Left cardiac atrium (tissue), 4 donors: ENCODE measurements at regions not wholly inside any gene's neighbourhood (a gene's known extent, or its start where the extent isn't known, plus 50 kb on each side); places are given as distances from the start of the nearest gene placed in this dataset.

Experiments used
- ATAC-seq, 2 donors: fragments of 200-7000 bp; cut with Tn5 transposase; one replicate each; pipeline ENCODE4 v1.9.1; 2020; ENCODE audit warnings: mild to moderate bottlenecking in 2 of 2, moderate library complexity in 2 of 2
- DNase-seq: peaks from one replicate; pipeline ENCODE4 v3.0.0-alpha.2; 2020
- intact Hi-C, 2 donors: fragments of 100-400 bp; cut with DNase I; formaldehyde crosslinking; loops; one replicate each; pipeline versions ENCODE4 v1.14.1 to v1.15.1; 2022 to 2023
- donor health status: DM: no; HTN: yes; CAD: no.
- donor health status: DM: no; HTN: yes; CAD: no; lungs with severe emphysema.
- donor health status: DM: yes; HTN: yes; CAD: no.
- donor health status: Dilated cardiomyopathy.

GRCh38 chr13:90412980-90413379, 934.5 kb upstream of the MIR17HG start:
- no peak for ATAC-seq
- intact Hi-C loops = no loop called here
- no peak for DNase-seq

GRCh38 chr13:90413548-90413947, 933.9 kb upstream of the MIR17HG start:
- ATAC-seq = no peak
- no peak for DNase-seq
- intact Hi-C loops = no loop called here

DNA sequence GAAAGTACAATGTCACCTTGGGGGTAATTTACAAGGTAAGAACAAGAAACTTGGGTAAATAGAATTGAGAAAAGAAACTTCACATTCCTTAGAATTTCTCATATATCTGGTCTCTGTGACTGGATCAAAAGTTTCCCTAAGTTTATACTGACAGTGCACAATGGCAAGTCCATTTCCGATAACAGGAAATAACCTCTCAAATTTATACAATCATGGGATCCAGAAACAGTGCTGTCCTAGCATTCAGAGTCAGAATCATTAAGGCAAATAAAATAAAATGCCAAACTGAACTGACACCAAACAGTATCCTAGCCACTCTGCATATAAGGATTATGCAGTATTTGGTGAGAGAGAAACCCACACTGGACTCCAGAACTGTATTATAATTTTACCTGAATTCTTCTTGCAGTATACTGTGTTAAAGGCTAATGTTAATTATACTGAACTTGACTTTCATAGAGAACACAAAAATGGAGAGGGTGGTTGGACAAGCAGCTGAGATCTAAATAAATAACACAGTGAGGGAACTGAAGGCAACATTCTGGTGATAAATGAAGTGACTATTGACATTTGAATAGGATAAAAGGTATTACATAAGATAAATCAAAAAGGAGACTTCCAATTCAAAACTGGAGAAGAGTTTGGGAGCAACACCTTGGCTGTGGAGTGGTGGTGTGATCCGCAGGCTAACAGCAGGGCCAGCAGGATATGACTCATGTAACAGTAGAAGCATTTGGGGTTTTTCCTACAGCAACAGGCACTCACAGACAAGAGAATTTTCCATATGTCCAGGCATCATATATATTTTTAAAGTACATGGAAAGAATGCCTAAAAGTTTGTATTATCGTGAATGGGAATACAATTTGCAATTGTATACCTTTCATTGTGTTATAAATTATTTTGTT, 932.5 kb upstream of the MIR17HG start:
- ATAC-seq (peak in 1 of 2 donors; percentile 52), DNase-seq (no peak)
- intact Hi-C loops = no loop called here

GRCh38 chr13:90415902-90416301, 931.6 kb upstream of the MIR17HG start:
- ATAC-seq (no peak), DNase-seq (no peak)
- intact Hi-C loops = no loop called here

GRCh38 chr13:90416519-90416918, 931.0 kb upstream of the MIR17HG start:
- intact Hi-C loops = no loop called here
- no peak for DNase-seq
- no peak for ATAC-seq

DNA sequence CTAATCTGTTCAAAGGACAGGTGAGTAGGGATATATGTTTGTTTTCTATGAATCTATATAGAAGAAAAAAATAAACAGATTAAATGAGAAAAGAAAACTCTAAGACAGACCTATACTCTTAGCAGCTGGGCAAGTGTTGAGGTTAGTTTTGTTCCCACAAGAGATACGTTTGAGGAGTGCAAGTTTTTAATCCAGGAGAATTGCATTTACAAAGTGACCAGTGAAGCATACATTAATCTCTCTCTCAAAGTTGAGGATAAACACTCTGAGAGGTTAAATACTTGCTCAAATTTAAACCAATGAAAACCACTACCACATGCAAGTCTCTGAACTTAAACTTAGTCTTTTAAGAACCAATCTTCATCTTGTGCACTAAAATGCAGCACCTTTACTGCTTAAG, 930.5 kb upstream of the MIR17HG start:
- intact Hi-C loops = no loop called here
- no peak for ATAC-seq
- no peak for DNase-seq

GRCh38 chr13:90420683-90421082, 926.8 kb upstream of the MIR17HG start:
- DNase-seq (no peak), ATAC-seq (no peak)
- intact Hi-C loops = no loop called here

- no peak for DNase-seq
- ATAC-seq = no peak
- intact Hi-C loops = no loop called here
These were observed 919.9 kb upstream of the MIR17HG start for GRCh38 chr13:90427322-90428272.

DNA sequence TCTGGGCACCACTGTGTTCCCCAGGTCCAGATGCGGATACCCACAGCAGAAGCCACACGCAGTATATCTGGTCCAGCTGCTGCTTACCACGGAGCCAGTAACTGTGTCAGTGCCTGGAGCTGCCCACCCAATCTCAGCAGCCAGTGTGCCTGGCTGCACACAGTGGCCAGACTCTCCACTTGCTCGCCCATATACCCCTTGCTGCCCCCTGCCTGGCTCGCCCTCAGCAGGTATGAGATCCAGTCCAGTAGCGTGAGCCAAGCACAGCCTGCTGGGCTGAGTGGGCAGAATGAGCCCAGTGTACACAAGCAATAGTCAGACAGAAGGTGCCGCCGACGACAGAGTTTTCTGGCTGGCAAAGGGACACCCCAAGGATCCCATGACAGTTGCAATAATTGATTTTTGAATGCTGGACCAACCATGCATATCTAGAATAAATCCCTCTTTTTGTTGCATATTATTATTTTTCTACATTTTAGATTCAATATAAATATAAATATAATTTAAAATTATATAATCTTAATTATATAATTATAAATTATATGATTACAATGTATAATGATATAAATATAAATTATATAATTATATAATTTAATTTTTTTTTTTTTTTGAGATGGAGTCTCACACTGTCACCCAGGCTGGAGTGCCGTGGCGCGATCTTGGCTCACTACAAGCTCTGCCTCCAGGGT, 918.8 kb upstream of the MIR17HG start:
- no peak for ATAC-seq
- no peak for DNase-seq
- intact Hi-C loops = no loop called here

GRCh38 chr13:90430127-90430526, 917.4 kb upstream of the MIR17HG start:
- no peak for DNase-seq
- no peak for ATAC-seq
- intact Hi-C loops = no loop called here

DNA sequence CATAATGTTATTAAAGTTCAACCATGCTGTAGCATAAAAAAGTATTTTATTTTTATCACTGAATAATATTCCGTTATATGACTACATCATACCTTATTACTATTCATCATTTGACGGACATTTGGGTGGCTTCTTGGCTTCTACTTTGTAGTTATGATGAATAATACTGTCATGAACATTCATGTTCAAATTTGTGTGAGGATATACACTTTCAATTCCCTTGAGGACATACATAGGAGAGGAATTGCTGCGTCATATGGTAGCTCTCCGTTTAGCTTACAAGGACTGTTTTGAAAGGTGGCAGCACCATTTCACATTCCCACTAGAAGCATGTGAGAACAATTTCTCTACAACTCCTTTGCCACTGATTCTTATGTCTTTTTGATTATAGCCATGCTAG, 910.8 kb upstream of the MIR17HG start:
- intact Hi-C loops = no loop called here
- ATAC-seq (no peak), DNase-seq (no peak)

DNA sequence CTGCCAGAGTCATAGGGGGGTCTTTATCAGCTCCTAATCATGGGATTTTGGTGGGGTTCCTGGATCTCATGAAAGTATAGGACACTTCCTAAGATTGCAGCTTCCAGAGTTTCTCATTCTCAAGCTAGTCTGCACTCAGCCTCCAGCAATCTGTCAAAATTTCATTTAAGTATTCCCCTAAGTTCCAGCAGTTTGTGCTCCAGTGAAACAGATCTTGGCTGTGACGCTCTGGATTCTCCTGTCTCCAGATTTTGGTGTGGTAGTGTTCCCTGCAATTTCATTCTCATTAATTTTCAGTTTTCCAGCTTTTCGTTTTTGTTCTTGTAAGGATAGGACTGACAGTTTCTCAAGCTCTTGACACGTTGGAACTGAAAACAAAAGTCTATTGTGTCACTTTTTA, 908.9 kb upstream of the MIR17HG start:
- ATAC-seq (no peak), DNase-seq (no peak)
- intact Hi-C loops = no loop called here

DNA sequence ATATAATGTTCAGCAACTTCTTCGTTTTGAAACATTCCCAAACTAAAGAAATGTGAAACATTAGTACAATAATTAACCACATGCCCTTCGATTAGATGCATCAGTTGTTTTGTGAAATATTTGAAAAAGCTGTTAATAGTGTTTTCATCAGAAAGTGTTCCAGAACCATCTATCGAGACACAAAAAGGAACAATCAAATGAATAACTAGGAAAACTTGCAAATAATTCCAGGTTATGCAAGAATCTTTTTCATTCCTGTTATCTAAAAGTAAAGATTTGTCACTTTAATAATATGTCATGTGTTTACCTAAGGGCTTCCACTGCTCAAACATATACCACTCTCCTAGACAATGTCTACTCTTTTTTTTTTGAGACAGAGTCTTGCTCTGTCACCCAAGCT, 904.2 kb upstream of the MIR17HG start:
- DNase-seq (no peak), ATAC-seq (no peak)
- intact Hi-C loops = no loop called here

GRCh38 chr13:90444232-90444631, 903.3 kb upstream of the MIR17HG start:
- no peak for ATAC-seq
- DNase-seq = no peak
- intact Hi-C loops = no loop called here

- no peak for DNase-seq
- intact Hi-C loops = no loop called here
- peak; percentile 78 to 95 for ATAC-seq
These were observed 902.3 kb upstream of the MIR17HG start for GRCh38 chr13:90445179-90445578.

DNA sequence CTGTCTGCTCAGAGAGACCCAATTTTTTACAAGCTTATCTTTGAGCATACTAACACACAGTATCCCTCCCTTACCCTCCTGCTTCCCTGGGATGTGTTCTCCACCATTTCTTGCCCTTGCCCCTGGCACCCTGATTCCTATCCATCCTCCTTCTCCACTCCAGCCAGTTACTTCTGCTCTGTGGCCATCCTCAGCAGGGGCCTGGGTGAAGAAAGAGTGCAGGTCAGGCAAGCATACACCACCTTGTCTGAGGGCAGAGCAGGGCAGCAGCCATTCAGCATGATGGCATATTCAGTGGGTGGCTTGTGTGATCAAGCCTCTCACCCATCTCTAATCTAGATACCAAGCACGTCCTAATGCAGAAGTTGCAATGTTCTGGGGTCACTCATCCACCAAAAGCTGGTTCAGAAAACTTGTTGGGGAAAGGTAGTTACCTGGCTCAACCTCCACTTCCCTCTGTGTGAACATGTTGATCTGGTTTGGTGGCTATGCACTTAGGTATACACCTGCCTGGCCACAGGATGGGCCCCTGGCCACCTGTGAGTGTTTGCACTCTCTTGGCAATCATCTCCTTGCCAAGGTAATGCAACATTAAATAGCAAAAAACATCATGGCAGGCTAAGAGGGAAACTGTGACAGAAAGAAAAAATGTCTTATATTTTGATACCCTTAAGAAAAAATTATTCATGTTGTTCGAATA, 900.3 kb upstream of the MIR17HG start:
- ATAC-seq (no peak), DNase-seq (no peak)
- intact Hi-C loops = no loop called here

DNA sequence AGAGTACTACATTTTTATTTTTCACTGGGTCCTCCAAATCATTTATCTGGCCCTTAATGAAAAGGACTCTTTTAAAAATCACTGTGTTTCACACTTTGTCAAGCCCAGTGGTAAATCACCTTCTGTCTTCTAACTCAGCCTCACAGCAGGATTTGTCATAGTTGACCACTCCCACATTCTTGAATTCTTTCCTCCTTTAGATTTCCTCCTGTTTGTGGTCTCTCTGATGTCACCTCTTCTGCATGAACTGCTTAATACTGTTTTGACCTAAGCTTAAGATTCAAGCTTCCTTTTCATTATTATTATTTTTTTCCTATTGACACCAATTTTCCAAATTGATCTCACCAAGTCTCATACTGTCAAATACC, 899.8 kb upstream of the MIR17HG start:
- intact Hi-C loops = no loop called here
- ATAC-seq = no peak
- DNase-seq = no peak

GRCh38 chr13:90448466-90449037, 898.9 kb upstream of the MIR17HG start:
- ATAC-seq (no peak), DNase-seq (no peak)
- intact Hi-C loops = no loop called here

DNA sequence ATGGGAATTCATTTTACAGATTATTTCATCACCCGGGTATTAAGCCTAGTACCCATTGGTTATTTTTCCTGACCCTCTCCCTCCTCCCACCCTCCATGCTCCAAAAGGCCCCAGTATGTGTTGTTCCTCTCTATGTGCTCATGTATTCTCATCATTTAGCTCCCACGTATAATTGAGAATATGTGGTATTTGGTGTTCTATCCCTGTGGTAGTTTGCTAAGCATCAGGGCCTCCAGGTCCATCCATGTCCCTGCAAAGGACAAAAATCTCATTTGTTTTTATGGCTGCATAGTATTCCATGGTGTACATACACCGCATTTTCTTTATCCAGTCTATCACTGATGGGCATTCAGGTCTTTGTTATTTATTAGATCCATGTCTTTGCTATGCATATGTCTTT, 894.1 kb upstream of the MIR17HG start:
- intact Hi-C loops = no loop called here
- no peak for ATAC-seq

More for the DNA sequence above, 894.1 kb upstream of the MIR17HG start:
- DNase-seq = no peak
